ENCODE measurements at regions not wholly inside any gene's neighbourhood (a gene's known extent, or its start where the extent isn't known, plus 50 kb on each side); places are given as distances from the start of the nearest gene placed in this dataset.

GRCh38 chr7:106542550-106543220 lies 118.3 kb downstream of the CCDC71L start:
- ChIA-PET RAD21 (ENCODE audit: low non-redundant PET in 1 of 2, low total read pairs in 2 of 2, uncharacterized antibody in 2 of 2, unreplicated experiment in 2 of 2) (interaction anchor here (0.5 to 1.3 kb wide), 10 partner anchors 117 to 366 kb away, joined by 3 to 15 read pairs (median 6); partner anchors contain the start of gene CCDC71L (in 1 of the 2)), CTCF (interaction anchor here (0.6 to 3.7 kb wide), 23 partner anchors 8 to 607 kb away, joined by 3 to 71 read pairs (median 4); partner anchors contain the start of gene CCDC71L), POLR2A (interaction anchor here (0.5 to 1.3 kb wide), 4 partner anchors 11 to 237 kb away, joined by 3 to 5 read pairs (median 4); no protein-coding TSS in a partner anchor)
- Histone ChIP-seq H3K27ac (ENCODE audit: low read depth, low read length) (no peak overlapping the region), H3K4me2 (ENCODE audit: low read length) (peak overlapping the region; percentile 21; the same call in 1 of the 2 replicates), H3K9me2 (ENCODE audit: insufficient read depth) (no peaks in the 10 kb centered on the region), H4K20me1 (ENCODE audit: insufficient read depth) (no peaks in the 10 kb centered on the region), H2AFZ (ENCODE audit: low read depth, low read length, poor library complexity, severe bottlenecking) (peak overlapping the region; percentile 82), H3K9ac (ENCODE audit: low read length) (no peak overlapping the region), H3K27me3 (ENCODE audit: insufficient read depth, low read length) (no peaks in the 10 kb centered on the region), H3K4me3 (replicated peaks in 1 of 2; ENCODE audit: low read depth in 1 of 2, low read length in 2 of 2) (no peak overlapping the region), H3K79me2 (ENCODE audit: insufficient read depth, low read length) (no peaks in the 10 kb centered on the region), H3K9me3 (ENCODE audit: control insufficient read depth in 1 of 2, insufficient read depth in 1 of 2, low read depth in 1 of 2, low read length in 2 of 2) (no peaks in the 10 kb centered on the region), H3K36me3 (ENCODE audit: control insufficient read depth in 1 of 2, insufficient read depth in 2 of 2, low read length in 2 of 2) (no peaks in the 10 kb centered on the region), H3K4me1 (ENCODE audit: control insufficient read depth in 1 of 2, insufficient read depth in 2 of 2, low read length in 2 of 2) (peaks cover 0 to 14% of the 10 kb centered on the region in 2 experiments; a peak in 3 of 4 replicates)
- intact Hi-C loops (cut with micrococcal nuclease): loop anchor here (1.0 to 10.0 kb wide), 5 partner anchors 118 to 602 kb away; no protein-coding TSS in a partner anchor
- DNase-seq (ENCODE audit: low read depth, low spot score): peak; percentile 77
- no TSS peak for BruUV-seq (replicated peaks)
- ATAC-seq: peak; percentile 97
- peak; percentile 46 for TF ChIP-seq YY1 (IDR thresholded peaks at IDR 0.05; ENCODE audit: extremely low read depth, insufficient replicate concordance, low read depth, low read length)
- TF ChIP-seq POLR2A (IDR thresholded peaks at IDR 0.05; ENCODE audit: borderline replicate concordance, extremely low read depth, insufficient read depth, insufficient read length): no peak
- peak; percentile 91 for TF ChIP-seq RAD21 (IDR thresholded peaks at IDR 0.05; ENCODE audit: low read depth)
- no peak; the same call in 1 of the 2 replicates for TF ChIP-seq ELF1 (IDR thresholded peaks at IDR 0.05; ENCODE audit: borderline replicate concordance, low read depth)
- peak; percentile 46 for TF ChIP-seq SP1 (IDR thresholded peaks at IDR 0.05; ENCODE audit: low read depth)
- peak; percentile 80; the same call in 1 of the 2 replicates for TF ChIP-seq CBX3 (IDR thresholded peaks at IDR 0.05; ENCODE audit: low read depth)
- TF ChIP-seq MAX (IDR thresholded peaks at IDR 0.05): peak; percentile 26; the same call in 1 of the 2 replicates
- TF ChIP-seq, protein P1, sequence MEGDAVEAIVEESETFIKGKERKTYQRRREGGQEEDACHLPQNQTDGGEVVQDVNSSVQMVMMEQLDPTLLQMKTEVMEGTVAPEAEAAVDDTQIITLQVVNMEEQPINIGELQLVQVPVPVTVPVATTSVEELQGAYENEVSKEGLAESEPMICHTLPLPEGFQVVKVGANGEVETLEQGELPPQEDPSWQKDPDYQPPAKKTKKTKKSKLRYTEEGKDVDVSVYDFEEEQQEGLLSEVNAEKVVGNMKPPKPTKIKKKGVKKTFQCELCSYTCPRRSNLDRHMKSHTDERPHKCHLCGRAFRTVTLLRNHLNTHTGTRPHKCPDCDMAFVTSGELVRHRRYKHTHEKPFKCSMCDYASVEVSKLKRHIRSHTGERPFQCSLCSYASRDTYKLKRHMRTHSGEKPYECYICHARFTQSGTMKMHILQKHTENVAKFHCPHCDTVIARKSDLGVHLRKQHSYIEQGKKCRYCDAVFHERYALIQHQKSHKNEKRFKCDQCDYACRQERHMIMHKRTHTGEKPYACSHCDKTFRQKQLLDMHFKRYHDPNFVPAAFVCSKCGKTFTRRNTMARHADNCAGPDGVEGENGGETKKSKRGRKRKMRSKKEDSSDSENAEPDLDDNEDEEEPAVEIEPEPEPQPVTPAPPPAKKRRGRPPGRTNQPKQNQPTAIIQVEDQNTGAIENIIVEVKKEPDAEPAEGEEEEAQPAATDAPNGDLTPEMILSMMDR (IDR thresholded peaks at IDR 0.05 in 2 of 3, conservative IDR thresholded peaks at IDR 0.05 in 1 of 3; ENCODE audit: borderline replicate concordance in 1 of 3, insufficient read depth in 1 of 3, low read depth in 2 of 3, low read length in 2 of 3): peak; percentile 68 to 96 (median 80)

Measured in HCT116 (cell line).